Choroid plexus epithelial cell (primary cell): ENCODE measurements at regions not wholly inside any gene's neighbourhood (a gene's known extent, or its start where the extent isn't known, plus 50 kb on each side); places are given as distances from the start of the nearest gene placed in this dataset.

Source experiments
- DNase-seq: peaks from one replicate; pipeline ENCODE4 v3.0.0-alpha.2; 2010; ENCODE audit warnings: low read depth
- H3K4me3 ChIP-seq: 2 replicates; pipeline ENCODE4 v1.5.1; 2011; ENCODE audit warnings: low read depth, mild to moderate bottlenecking, control low read depth, low read length, moderate library complexity
- CTCF ChIP-seq: conservative IDR thresholded peaks from 2 replicates; pipeline ENCODE4 v1.5.1; 2011; ENCODE audit warnings: low read depth, mild to moderate bottlenecking, control low read depth, inconsistent platforms, low read length, moderate library complexity

- no peak overlapping the region for H3K4me3 ChIP-seq
- no peak for DNase-seq
- no peak for TF ChIP-seq CTCF
These were observed 113.7 kb downstream of the OSR1 start for GRCh38 chr2:19244460-19245363.

GRCh38 chr2:19238440-19239060 lies 119.9 kb downstream of the OSR1 start:
- DNase-seq = peak; percentile 61
- no peak overlapping the region for H3K4me3 ChIP-seq
- no peak for TF ChIP-seq CTCF

GRCh38 chr2:19235308-19235707 lies 123.1 kb downstream of the OSR1 start:
- H3K4me3 ChIP-seq = no peak overlapping the region
- TF ChIP-seq CTCF = no peak
- DNase-seq = peak; percentile 91

GRCh38 chr2:19232312-19232711 lies 126.1 kb downstream of the OSR1 start:
- DNase-seq = no peak
- no peak for TF ChIP-seq CTCF
- H3K4me3 ChIP-seq = no peak overlapping the region

GRCh38 chr2:19231625-19232024 lies 126.8 kb downstream of the OSR1 start:
- H3K4me3 ChIP-seq = no peak overlapping the region
- TF ChIP-seq CTCF = no peak
- DNase-seq = no peak

GRCh38 chr2:19230626-19231025 lies 127.8 kb downstream of the OSR1 start:
- TF ChIP-seq CTCF = no peak
- no peak for DNase-seq

More at GRCh38 chr2:19230626-19231025, 127.8 kb downstream of the OSR1 start:
- no peak overlapping the region for H3K4me3 ChIP-seq
